H54 (cell line): ENCODE measurements at regions not wholly inside any gene's neighbourhood (a gene's known extent, or its start where the extent isn't known, plus 50 kb on each side); places are given as distances from the start of the nearest gene placed in this dataset.

Source experiments
- DNase-seq: peaks from one replicate; pipeline ENCODE4 v3.0.0; 2011; ENCODE audit warnings: low spot score, mixed read lengths; ENCODE audit not compliant: insufficient read length
- FAIRE-seq: peaks from 3 replicates; lab custom pipeline; 2011; peaks lifted over from hg19 to GRCh38; lab: Jason Lieb, UNC
- POLR2A ChIP-seq: IDR thresholded peaks from 2 replicates; pipeline ENCODE4 v1.6.1; 2011; ENCODE audit warnings: low read depth, mild to moderate bottlenecking, low read length

DNA sequence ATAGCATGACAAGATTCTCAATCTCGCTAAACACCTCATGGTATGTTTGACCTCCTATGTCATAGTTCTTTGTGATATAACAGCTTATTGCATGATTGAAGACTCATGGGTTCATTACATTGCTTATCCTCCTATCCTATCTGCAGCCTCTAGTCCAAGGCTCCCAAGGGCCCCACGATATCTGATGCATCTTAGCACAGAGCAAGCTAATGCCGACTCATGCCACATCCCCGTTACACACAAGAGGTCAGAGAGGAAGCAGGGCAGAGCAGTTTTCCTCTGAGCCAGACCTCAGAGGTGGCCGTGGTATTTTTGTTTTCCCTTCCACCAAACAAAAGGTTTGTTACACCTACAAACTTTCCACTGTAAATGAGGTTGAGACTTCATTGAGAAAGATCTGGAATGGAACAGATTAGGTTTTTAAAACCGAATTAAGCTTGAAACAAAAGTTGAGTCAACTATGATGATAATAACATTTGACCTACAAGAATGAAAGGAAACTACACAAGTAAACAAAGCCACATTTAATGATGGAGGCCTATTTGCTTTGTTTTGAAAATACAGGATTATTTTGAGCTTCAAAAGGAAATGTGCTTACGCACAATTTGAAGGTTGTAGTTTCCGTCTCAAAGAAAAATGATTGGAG, 133.9 kb upstream of the MYLIP start:
- no peak for TF ChIP-seq POLR2A
- DNase-seq (no peak), FAIRE-seq (no peak)

DNA sequence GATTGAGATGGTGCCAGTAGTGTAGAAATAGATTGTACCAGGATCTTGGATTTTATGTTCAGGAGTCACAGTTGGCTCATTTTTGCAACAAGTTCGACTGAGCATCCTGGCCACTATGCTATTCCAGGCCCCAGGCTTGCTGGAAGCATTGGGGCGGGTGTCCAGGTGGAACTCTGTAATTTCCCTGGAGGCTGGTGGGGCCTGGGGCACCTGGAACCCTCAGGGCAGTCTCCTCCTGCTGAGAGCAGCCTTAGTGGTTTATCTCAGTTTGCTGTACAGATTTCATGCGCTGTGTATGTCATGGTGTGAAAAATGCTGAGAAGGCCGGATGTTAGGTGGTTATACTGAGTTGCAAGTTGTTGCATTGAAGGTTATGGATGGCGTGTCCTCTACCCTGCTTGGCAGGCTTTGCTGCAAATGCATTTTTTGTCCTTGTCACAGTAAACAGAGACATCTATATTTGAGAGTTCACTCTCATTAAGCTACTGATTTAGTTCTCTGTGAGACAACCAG, 135.1 kb upstream of the MYLIP start:
- FAIRE-seq = no peak
- no peak for TF ChIP-seq POLR2A

DNA sequence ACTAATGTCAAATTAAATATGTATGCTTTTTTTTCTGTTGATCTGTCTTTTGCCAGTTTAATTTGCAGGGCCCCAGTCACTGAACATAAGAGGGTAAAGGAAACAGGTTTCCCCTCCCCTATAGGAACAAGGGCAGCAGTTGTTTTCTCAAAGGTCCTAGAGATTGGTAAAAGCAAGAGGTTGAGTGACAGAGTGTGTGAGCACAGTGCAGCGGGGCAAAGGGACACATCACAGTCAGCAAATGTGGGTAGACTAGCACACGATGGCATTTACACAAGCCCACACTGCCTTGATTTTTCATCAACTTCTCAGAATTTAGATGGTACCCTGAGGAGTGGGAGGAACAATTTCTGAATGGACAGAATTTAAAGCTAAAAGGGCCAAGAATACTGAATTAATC, 138.7 kb upstream of the MYLIP start:
- no peak for FAIRE-seq
- TF ChIP-seq POLR2A = no peak
- DNase-seq = no peak

More for the DNA sequence above, 135.1 kb upstream of the MYLIP start:
- DNase-seq = no peak

DNA sequence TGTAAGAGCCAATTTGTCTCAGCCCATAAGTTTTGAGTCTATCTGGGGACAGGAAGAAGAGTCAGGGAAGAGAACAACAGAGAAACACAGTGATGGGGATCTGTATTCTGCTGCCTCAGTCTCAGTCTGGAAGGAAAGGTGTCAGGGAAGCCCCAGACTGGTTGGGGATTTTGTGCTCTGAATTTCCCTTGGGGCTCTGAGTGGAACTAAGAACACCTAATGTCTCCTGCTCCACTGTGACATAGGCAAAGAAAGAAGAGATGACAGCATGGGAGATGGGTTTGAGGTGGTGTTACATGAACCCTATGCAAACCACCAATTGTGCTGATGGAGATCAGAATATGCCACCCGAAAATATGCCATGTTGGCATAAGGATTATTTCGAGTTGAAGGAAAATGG, 139.5 kb upstream of the MYLIP start:
- no peak for TF ChIP-seq POLR2A
- no peak for FAIRE-seq
- no peak for DNase-seq

DNA sequence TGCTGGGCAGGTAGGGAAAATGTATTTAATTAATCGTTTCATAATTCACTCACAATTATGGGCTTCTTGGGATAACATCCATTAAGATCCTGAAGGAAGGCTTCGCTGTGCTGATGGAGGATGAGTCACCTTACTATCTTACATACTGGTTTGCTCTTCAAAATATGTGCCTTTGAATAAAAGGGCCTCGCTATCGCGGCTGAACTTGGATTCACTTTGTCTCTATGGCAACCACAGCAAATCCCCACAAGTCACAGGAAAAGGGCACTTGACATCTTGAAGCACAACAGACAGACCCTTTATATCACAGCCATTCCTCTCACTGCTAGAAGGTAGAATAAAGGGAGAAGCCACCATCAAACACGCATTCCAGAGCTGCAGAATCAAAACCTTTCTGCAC, 141.3 kb upstream of the MYLIP start:
- DNase-seq = no peak
- no peak for FAIRE-seq
- no peak for TF ChIP-seq POLR2A

DNA sequence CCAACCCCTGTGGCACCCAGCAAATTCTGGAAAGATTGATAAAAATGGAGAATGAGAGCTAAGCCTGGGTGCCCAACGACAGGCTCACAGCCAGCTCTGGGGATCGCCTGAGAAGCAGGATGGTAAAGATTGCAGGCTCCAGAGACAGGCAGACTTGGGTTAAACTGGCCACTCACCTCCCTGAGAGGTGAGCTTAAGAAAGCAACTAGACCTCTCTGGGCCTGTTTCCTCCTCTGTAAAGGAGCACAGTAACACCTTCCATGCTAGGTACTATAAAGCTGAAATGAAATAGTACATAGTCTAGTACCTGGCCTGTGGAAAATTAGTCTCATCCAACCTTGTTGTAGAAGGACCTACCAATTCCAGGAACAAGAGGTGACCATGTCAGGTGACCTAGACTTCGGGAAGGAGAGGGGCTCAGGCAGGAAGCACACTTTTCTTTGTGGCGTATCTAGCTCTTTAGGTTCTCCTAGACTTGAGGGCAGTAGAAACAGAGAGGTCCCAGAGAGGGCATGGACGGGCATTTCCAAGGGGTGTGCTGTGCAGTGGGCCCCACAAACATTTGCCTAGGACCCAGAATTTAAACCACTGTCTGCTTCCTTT, 142.8 kb upstream of the MYLIP start:
- DNase-seq = no peak
- no peak for TF ChIP-seq POLR2A
- FAIRE-seq = no peak

DNA sequence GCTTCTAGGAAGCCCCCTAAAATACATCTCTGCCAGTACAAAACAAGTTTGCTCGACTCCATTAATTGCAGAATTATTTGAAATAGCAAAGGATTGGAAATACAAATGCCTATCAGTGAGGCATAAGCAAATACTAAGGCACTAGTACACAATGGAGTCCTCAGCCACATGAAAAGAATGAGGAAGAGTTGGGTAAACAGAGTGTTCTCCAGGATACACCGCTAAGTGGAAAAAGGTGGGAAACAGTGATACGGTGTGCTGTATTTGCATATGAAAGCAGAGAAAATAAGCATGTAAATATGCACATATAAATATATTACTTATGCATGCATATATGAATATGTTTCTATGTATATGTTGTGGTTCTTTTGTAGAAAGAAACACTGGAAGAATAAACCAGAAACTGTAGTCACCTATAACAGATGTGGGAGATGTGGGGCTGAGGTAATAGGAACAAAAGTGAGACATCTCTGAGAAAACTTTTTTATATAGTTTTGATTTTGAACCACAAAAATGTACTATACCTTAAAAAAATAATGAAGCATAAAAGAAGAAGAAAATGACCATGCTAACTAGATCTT, 143.4 kb upstream of the MYLIP start:
- no peak for FAIRE-seq
- no peak for DNase-seq
- TF ChIP-seq POLR2A = no peak

DNA sequence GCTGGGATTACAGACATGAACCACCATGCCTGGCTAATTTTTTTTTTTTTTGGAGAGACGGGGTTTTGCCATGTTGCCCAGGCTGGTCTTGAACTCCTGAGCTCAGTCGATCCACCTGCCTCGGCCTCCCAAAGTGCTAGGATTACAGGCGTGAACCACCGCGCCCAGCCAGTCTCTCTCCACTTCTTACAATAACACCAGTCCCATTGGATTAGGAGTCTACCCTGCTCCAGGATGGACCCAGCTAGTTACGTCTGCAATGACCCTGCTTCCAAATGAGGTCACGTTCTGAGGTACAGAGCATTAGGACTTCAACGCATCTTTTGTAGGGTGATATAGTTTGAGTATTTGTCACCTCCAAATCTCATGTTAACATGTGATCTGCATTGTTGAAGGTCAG, 146.9 kb upstream of the MYLIP start:
- FAIRE-seq (no peak), DNase-seq (no peak)
- TF ChIP-seq POLR2A = no peak

DNA sequence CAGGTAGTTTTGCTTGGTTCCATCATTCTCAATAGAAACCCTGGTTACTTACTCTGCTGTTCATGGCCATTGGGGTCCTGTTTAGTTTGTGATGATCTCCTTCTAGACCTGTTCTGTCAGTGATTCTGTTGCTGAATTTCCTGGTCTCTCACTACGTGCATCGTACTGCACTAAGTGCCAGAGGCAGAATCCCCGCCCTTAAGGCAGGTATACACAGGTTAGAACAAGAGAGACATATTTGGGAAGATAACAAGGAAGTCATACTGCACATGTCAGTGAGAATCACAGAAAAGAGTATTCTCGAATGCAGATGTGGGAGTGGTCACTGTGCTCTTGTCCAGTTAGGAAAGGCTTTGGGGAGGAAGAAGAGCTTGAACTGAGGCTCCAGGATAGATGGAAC, 148.1 kb upstream of the MYLIP start:
- FAIRE-seq (no peak), DNase-seq (no peak)
- TF ChIP-seq POLR2A = no peak

DNA sequence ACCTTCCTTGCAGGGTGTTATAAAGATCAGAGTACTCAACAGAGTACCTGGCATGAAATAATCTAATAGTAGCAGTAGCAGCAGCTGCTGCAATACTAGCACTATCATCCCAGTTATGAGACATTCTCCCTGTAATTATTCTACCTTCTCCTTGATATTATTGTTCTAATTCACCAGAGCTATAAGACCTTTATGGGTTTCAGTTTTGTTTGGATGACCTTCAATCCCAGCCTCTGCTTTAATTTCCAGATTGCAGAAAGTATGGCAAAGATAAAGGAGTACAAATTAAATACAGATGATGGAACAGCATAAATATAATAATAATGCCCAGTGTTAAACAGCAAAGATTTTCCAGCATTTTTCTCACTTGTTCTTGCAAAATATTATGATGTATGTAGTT, 150.5 kb upstream of the MYLIP start:
- DNase-seq = no peak
- TF ChIP-seq POLR2A = no peak
- no peak for FAIRE-seq

DNA sequence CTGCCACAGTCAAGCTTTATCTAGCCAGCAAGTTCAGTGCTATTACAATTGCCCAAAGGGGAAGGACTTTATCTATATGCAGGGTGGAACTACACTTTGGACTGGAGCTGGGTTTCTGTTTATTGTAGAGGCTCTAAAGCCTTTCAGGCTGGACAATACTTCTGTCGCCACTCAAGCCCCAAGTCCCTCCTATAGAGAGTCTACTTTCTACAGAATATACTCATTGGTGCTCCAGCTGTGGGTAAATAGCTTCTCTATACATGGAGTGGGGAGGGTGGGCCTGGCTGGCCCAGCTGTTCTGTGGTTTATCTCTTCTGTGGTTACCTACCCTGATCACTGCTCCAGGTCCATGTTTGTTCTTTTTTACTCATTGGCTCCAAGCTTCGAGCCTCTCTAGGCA, 151.8 kb upstream of the MYLIP start:
- no peak for TF ChIP-seq POLR2A
- FAIRE-seq = no peak

DNA sequence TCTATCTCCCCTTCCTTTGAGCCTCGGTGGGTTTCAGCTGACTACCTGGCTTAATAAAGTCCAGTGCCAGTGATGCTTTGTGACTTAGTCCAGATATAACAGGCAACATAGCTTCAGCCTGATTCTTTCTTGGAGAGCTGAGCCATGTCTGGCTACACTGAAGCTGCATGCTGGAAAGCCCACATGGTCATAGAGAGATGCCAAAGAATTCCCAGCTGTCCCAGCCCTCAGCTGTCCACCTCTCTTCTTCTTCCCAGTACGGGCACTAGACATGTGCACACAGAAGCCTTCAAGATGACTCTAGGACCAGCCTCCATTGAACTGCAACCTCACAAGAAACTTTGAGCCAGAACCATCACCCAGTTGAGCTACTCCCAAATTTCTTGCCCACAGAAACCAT, 154.1 kb upstream of the MYLIP start:
- no peak for FAIRE-seq
- DNase-seq = no peak
- TF ChIP-seq POLR2A = no peak

More for the DNA sequence above, 151.8 kb upstream of the MYLIP start:
- no peak for DNase-seq

DNA sequence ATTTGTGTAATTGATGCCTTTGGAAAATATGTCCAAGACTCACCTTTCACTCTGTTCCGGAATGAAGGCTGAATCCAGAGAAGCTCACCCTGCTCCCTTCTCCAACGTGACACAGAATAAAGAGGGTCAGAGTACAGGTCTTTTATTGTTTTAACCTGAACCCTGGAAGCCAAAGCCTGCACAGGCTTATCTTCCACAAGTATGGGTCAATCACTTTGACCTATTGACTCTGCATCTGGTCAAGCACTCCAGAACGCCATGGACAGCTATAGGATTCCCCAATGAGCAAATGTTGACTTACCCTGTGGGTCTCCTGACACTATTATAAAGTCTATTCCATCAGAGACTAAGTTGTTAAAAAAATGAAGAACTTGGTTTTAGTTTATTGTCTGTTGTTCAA, 158.4 kb upstream of the MYLIP start:
- FAIRE-seq (no peak), DNase-seq (no peak)
- no peak for TF ChIP-seq POLR2A

DNA sequence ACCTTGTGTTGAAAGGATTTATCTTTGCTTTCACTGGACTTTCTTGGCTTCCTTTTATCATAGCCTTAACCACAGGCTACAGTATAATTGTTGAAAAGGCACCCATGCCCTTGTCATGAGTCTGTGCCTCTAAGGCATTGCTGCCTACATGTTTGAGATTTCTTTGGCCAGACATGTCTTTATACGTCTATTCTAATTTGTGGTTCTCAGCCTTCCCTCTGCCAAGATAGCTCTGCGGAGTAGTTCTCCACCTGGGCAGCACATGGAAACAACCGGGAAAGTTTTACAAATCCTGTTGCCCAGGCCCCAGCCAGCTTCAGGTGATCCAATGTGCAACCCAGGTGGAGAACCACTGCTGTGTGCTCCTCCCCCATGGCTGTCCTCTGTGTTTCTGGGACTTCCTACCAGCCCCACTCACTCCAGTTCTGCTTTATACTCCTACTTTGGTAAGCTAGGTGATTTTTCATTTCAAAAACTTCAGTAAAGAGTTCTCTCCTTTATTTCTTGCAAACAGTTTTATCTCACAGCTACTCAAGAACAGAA, 159.6 kb upstream of the MYLIP start:
- no peak for TF ChIP-seq POLR2A
- FAIRE-seq = no peak
- no peak for DNase-seq
